Calu3 (cell line): ENCODE measurements at regions not wholly inside any gene's neighbourhood (a gene's known extent, or its start where the extent isn't known, plus 50 kb on each side); places are given as distances from the start of the nearest gene placed in this dataset.

Experiments
- BruUV-seq: library from RNA; stranded (reverse); fragments of 400-500 nt; replicated peaks from 2 replicates; lab custom pipeline; 2021; lab: Mats Ljungman, UMichigan
- CTCF ChIA-PET: fragments of 300-600 bp; sonication (Branson Sonifier 250); formaldehyde crosslinking; loops from one replicate; lab custom pipeline; 2022; ENCODE audit warnings: antibody characterized with exemption; lab: Charles Lee
- DNase-seq: peaks from one replicate; pipeline ENCODE4 v3.0.0; 2022
- H3K27ac Mint-ChIP-seq: one replicate; pipeline ENCODE4 v1.8.0; 2022; ENCODE audit warnings: mixed read lengths; ENCODE audit not compliant: unreplicated experiment
- H3K27me3 Mint-ChIP-seq: one replicate; pipeline ENCODE4 v1.8.0; 2022; ENCODE audit warnings: mixed read lengths; ENCODE audit not compliant: unreplicated experiment
- H3K36me3 Mint-ChIP-seq: one replicate; pipeline ENCODE4 v1.8.0; 2022; ENCODE audit warnings: mild to moderate bottlenecking, moderate library complexity, mixed read lengths; ENCODE audit not compliant: insufficient read depth, unreplicated experiment
- H3K4me1 Mint-ChIP-seq: one replicate; pipeline ENCODE4 v1.8.0; 2022; ENCODE audit warnings: mild to moderate bottlenecking, low read depth, mixed read lengths; ENCODE audit not compliant: unreplicated experiment
- H3K4me3 Mint-ChIP-seq: one replicate; pipeline ENCODE4 v1.8.0; 2022; ENCODE audit warnings: mild to moderate bottlenecking, low read depth, moderate library complexity, mixed read lengths; ENCODE audit not compliant: unreplicated experiment
- H3K9me3 Mint-ChIP-seq: one replicate; pipeline ENCODE4 v1.8.0; 2022; ENCODE audit warnings: low read depth, mixed read lengths; ENCODE audit not compliant: unreplicated experiment
- intact Hi-C: fragments of 100-400 bp; cut with micrococcal nuclease; formaldehyde crosslinking; loops from one replicate; pipeline ENCODE4 v1.10.0; 2022; ENCODE audit not compliant: unreplicated experiment
- TF ChIP-seq, protein P1 (sequence below): fragments of 200-600 bp; IDR thresholded peaks from one replicate; pipeline ENCODE4 v1.8.0; 2022; ENCODE audit warnings: antibody characterized with exemption; ENCODE audit not compliant: unreplicated experiment

GRCh38 chr10:9707216-9707615 lies 1310.5 kb upstream of the CELF2 start:
- no TSS peak for BruUV-seq
- intact Hi-C loops = no loop called here
- CTCF ChIA-PET = no interaction called here
- Mint-ChIP-seq H3K27me3 (no peaks in the 10 kb centered on the region), H3K4me3 (no peak overlapping the region), H3K9me3 (peaks cover 9% of the 10 kb centered on the region), H3K27ac (no peak overlapping the region), H3K4me1 (no peaks in the 10 kb centered on the region), H3K36me3 (no peaks in the 10 kb centered on the region)
- TF ChIP-seq, protein P1, sequence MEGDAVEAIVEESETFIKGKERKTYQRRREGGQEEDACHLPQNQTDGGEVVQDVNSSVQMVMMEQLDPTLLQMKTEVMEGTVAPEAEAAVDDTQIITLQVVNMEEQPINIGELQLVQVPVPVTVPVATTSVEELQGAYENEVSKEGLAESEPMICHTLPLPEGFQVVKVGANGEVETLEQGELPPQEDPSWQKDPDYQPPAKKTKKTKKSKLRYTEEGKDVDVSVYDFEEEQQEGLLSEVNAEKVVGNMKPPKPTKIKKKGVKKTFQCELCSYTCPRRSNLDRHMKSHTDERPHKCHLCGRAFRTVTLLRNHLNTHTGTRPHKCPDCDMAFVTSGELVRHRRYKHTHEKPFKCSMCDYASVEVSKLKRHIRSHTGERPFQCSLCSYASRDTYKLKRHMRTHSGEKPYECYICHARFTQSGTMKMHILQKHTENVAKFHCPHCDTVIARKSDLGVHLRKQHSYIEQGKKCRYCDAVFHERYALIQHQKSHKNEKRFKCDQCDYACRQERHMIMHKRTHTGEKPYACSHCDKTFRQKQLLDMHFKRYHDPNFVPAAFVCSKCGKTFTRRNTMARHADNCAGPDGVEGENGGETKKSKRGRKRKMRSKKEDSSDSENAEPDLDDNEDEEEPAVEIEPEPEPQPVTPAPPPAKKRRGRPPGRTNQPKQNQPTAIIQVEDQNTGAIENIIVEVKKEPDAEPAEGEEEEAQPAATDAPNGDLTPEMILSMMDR = no peak
- no peak for DNase-seq

GRCh38 chr10:9709849-9710248 lies 1307.8 kb upstream of the CELF2 start:
- H3K27me3 Mint-ChIP-seq = no peaks in the 10 kb centered on the region

DNA sequence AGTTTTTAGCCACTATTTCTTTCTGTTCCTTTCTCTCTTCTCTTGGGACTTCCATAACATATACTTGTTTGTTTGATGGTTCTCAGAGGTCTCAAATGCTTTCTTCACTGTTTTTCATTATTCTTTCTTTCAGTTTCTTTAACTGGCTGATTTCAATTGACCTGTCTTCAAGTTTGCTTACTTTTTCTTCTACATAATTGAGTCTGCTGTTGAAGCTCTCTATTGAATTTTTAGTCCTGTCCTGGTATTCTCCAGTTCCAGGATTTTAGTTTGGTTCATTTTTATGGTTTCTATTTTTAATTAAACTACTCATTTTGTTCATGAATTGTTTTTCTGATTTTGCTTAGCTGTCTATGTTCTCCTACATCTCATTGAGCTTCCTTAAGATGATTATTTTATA lies 1305.3 kb upstream of the CELF2 start:
- TF ChIP-seq, protein P1 = no peak
- Mint-ChIP-seq H3K36me3 (no peaks in the 10 kb centered on the region), H3K4me3 (no peak overlapping the region), H3K9me3 (peaks cover 12% of the 10 kb centered on the region), H3K27me3 (no peaks in the 10 kb centered on the region), H3K4me1 (no peaks in the 10 kb centered on the region), H3K27ac (no peak overlapping the region)
- DNase-seq = no peak
- intact Hi-C loops = no loop called here
- CTCF ChIA-PET = no interaction called here
- no TSS peak for BruUV-seq

More at GRCh38 chr10:9709849-9710248, 1307.8 kb upstream of the CELF2 start:
- no peaks in the 10 kb centered on the region for H3K4me1 Mint-ChIP-seq
- CTCF ChIA-PET = no interaction called here
- H3K36me3 Mint-ChIP-seq = no peaks in the 10 kb centered on the region
- peaks cover 9% of the 10 kb centered on the region for H3K9me3 Mint-ChIP-seq
- no TSS peak for BruUV-seq
- intact Hi-C loops = no loop called here
- no peak overlapping the region for H3K27ac Mint-ChIP-seq
- DNase-seq = no peak
- TF ChIP-seq, protein P1 = no peak
- no peak overlapping the region for H3K4me3 Mint-ChIP-seq

- H3K4me1 Mint-ChIP-seq = no peaks in the 10 kb centered on the region
- CTCF ChIA-PET = no interaction called here
- H3K36me3 Mint-ChIP-seq = no peaks in the 10 kb centered on the region
- H3K27ac Mint-ChIP-seq = no peak overlapping the region
- H3K4me3 Mint-ChIP-seq = no peak overlapping the region
- H3K27me3 Mint-ChIP-seq = no peaks in the 10 kb centered on the region
- BruUV-seq = no TSS peak
- no peak for DNase-seq
- peaks cover 22% of the 10 kb centered on the region for H3K9me3 Mint-ChIP-seq
- intact Hi-C loops = no loop called here
- TF ChIP-seq, protein P1 = no peak
Observed at GRCh38 chr10:9719246-9719645, 1298.4 kb upstream of the CELF2 start.
